ENCODE measurements at regions not wholly inside any gene's neighbourhood (a gene's known extent, or its start where the extent isn't known, plus 50 kb on each side); places are given as distances from the start of the nearest gene placed in this dataset.

DNA sequence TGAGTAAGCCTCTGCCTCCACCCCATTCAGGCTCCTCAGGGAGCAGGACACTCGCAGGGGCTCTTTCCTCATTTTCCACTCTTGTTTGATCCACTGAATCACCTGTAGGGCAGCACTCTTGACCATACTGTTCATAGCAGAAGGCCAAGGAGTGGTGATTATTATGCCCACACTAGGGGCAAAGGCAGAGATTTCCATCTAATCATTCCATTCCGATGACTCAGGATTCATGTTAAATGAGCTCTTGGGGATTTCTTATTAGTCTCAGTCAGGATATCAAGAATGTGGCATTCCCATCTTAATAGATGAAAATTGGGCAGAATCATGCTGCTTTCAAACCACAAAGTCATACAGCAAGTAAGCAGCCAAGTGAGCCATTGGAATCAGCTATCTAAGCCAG, 101.9 kb upstream of the MOCS1 start:
- WGBS, 2 donors (ENCODE audit: low coverage in 1 of 2): 67 to 83% methylated on average over 1 to 2 of the region's 2 CpGs
- Histone ChIP-seq H3K27ac (no peak overlapping the region), H3K36me3 (no peaks in the 10 kb centered on the region), H3K4me3 (no peak overlapping the region), H3K4me1 (no peaks in the 10 kb centered on the region), H3K9me3 (peaks cover 0 to 4% (median 0%) of the 10 kb centered on the region in 3 donors), H3K27me3 (peaks cover 13% of the 10 kb centered on the region)
- ATAC-seq: no peak
- TF ChIP-seq, protein P1, sequence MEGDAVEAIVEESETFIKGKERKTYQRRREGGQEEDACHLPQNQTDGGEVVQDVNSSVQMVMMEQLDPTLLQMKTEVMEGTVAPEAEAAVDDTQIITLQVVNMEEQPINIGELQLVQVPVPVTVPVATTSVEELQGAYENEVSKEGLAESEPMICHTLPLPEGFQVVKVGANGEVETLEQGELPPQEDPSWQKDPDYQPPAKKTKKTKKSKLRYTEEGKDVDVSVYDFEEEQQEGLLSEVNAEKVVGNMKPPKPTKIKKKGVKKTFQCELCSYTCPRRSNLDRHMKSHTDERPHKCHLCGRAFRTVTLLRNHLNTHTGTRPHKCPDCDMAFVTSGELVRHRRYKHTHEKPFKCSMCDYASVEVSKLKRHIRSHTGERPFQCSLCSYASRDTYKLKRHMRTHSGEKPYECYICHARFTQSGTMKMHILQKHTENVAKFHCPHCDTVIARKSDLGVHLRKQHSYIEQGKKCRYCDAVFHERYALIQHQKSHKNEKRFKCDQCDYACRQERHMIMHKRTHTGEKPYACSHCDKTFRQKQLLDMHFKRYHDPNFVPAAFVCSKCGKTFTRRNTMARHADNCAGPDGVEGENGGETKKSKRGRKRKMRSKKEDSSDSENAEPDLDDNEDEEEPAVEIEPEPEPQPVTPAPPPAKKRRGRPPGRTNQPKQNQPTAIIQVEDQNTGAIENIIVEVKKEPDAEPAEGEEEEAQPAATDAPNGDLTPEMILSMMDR (IDR thresholded peaks at IDR 0.05): no peak
- no peak for TF ChIP-seq POLR2AphosphoS5 (IDR thresholded peaks at IDR 0.05)
- no peak for TF ChIP-seq POLR2A (IDR thresholded peaks at IDR 0.05)
- no peak for TF ChIP-seq EP300 (IDR thresholded peaks at IDR 0.05)

DNA sequence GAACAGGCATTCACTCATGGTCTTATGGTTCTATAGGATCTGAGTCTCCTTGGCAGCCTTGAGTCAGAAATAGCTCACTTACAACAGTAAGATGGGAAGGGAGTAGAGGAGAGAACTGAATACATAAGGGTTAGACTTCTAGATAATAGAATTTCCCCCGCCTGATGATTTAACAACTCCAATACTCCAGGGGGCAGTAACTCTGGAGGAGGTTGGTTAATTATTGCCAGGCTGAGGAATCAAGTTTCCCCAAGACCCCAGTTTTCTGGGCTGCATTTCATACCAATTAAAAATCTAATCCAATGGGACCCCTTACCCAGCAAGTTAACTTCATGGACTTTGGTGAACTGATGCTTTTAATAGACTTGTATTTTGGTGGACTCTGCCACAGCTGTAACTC, 94.2 kb upstream of the MOCS1 start:
- WGBS, 2 donors (ENCODE audit: low coverage in 1 of 2): 73 to 100% methylated on average over 1 of the region's 1 CpG
- TF ChIP-seq, protein P1 (IDR thresholded peaks at IDR 0.05): no peak
- TF ChIP-seq POLR2A (IDR thresholded peaks at IDR 0.05) (no peak), POLR2AphosphoS5 (IDR thresholded peaks at IDR 0.05) (no peak), EP300 (IDR thresholded peaks at IDR 0.05) (no peak)
- Histone ChIP-seq H3K27ac (no peak overlapping the region), H3K9me3 (no peaks in the 10 kb centered on the region), H3K36me3 (no peaks in the 10 kb centered on the region), H3K4me1 (no peaks in the 10 kb centered on the region), H3K27me3 (peaks cover 7% of the 10 kb centered on the region), H3K4me3 (no peak overlapping the region)
- no peak for ATAC-seq

DNA sequence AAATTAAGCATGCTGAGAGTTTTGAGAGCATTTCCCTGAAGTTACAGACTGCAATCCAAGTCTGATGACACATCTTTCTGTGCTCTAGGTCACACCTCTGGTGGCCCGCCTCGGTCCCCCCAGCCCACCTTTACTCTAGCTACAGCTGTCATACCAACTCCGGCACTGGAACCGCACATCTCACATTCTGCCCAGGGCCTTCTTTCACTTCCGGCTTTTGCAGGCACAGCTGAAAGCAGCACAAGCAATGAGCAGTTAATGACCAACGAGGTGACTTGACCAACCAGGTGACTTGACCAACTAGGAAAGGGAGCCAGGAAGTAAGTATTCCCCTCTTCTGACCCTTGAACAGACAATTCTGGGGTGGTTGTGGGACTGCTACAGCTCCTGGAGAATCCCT, 88.6 kb upstream of the MOCS1 start:
- peaks cover 12% of the 10 kb centered on the region for H3K27me3 ChIP-seq
- TF ChIP-seq, protein P1 (IDR thresholded peaks at IDR 0.05): no peak
- no peak for TF ChIP-seq EP300 (IDR thresholded peaks at IDR 0.05)
- no peaks in the 10 kb centered on the region for H3K36me3 ChIP-seq
- WGBS, 2 donors (ENCODE audit: low coverage in 1 of 2): 85% methylated on average over 5 of the region's 6 CpGs; no CpG with 5 or more reads in 1 of the 2 donors
- no peaks in the 10 kb centered on the region for H3K4me1 ChIP-seq
- no peak overlapping the region for H3K27ac ChIP-seq
- peaks cover 0 to 10% (median 0%) of the 10 kb centered on the region in 3 donors for H3K9me3 ChIP-seq
- ATAC-seq: no peak
- H3K4me3 ChIP-seq: no peak overlapping the region

DNA sequence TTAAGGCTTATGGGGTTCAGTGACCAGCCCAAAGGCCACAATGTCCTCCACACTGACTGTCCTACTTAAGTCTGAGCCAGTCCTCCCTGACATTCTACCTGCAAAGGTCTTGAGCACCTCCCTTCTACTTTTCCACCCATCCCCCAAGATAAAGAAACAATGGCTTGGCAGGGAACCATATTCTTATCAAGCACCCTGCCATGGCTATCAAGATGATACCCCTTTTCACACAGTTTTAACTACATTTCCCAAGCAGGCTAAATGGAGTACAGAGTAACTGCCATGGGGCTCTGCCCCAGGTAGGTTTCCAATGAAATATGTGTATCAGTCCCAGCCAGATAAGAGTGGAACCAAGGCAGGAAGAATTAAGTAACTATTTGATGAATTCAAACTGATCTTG, 85.9 kb upstream of the MOCS1 start:
- no peaks in the 10 kb centered on the region for H3K4me1 ChIP-seq
- TF ChIP-seq, protein P1 (IDR thresholded peaks at IDR 0.05): no peak
- TF ChIP-seq EP300 (IDR thresholded peaks at IDR 0.05) (no peak), POLR2AphosphoS5 (IDR thresholded peaks at IDR 0.05) (no peak), POLR2A (IDR thresholded peaks at IDR 0.05) (no peak)
- H3K36me3 ChIP-seq: no peaks in the 10 kb centered on the region
- H3K9me3 ChIP-seq: peaks cover 0 to 32% (median 0%) of the 10 kb centered on the region in 3 donors
- peaks cover 12% of the 10 kb centered on the region for H3K27me3 ChIP-seq
- H3K4me3 ChIP-seq: no peak overlapping the region
- no peak overlapping the region for H3K27ac ChIP-seq
- ATAC-seq: no peak

DNA sequence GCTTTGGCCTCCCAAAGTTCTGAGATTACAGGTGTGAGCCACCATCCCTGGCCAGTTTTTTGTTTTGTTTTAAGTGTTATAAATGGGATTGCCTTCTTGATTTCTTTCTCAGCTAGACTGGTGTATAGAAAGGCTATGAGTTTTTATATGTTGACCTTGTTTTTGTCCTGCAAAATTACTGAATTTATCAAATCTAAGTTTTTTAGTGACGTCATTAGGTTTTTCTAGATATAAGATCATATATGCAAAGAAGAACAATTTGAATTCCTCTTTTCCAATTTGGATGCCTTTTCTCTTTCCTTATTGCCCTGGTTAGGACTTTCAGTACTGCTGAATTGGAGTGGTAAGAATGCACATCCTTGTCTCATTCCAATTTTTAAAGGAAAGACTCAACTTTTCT, 81.3 kb upstream of the MOCS1 start:
- Histone ChIP-seq H3K4me3 (no peak overlapping the region), H3K27me3 (no peaks in the 10 kb centered on the region)
- TF ChIP-seq EP300 (IDR thresholded peaks at IDR 0.05): no peak

More for the DNA sequence above, 81.3 kb upstream of the MOCS1 start:
- Histone ChIP-seq H3K27ac (no peak overlapping the region), H3K9me3 (peaks cover 0 to 32% (median 0%) of the 10 kb centered on the region in 3 donors), H3K4me1 (no peaks in the 10 kb centered on the region), H3K36me3 (no peaks in the 10 kb centered on the region)
- ATAC-seq: no peak
- 100% methylated on average over 1 of the region's 1 CpG for WGBS, 2 donors (ENCODE audit: low coverage in 1 of 2)

Data from gastroesophageal sphincter (tissue), 4 donors.